GM19238 (cell line): ENCODE measurements at regions not wholly inside any gene's neighbourhood (a gene's known extent, or its start where the extent isn't known, plus 50 kb on each side); places are given as distances from the start of the nearest gene placed in this dataset.

ENCODE experiments used
- DNase-seq: peaks from one replicate; pipeline ENCODE4 v3.0.0; 2011; ENCODE audit warnings: low spot score; ENCODE audit not compliant: insufficient read length

DNA sequence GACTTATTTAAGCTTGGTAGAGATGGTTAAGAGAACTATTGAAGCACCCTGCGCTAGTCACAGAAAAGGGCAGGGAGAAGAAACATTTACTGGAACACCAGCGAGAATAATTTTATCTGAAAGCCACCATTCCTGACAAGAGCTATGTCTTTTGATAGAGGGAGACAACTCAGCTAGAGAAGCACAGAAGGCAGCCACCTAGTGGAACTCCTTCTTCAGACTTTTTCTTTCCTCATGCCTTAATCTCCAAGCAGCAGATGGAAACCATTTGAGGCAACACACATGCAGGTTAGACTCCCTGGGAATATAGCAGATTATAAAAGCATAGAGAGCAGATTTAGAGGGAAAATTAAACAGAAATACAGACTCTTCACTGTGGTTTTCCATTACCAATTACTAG is 813.4 kb downstream of the SLITRK6 start:
- DNase-seq = no peak

- no peak for DNase-seq
Measured at GRCh38 chr13:84983321-84983720, 815.9 kb downstream of the SLITRK6 start.

DNA sequence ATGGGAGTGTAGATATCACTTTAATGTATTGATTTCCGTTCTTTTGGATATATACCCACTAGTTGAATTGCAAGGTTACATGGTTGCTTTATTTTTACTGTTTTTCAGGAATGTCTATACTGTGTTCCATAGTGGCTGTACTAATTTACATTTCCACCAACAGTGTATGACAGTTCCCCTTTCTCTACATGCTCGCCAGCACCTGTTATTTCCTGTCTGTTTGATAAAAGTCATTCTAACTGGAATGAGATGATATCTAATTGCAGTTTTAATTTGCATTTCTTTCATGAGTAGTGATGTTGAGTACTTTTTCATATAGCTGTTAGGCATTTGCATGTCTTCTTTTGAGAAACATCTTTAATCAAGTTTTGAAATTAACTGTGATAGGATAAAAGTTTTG is 818.6 kb downstream of the SLITRK6 start:
- DNase-seq = no peak

DNA sequence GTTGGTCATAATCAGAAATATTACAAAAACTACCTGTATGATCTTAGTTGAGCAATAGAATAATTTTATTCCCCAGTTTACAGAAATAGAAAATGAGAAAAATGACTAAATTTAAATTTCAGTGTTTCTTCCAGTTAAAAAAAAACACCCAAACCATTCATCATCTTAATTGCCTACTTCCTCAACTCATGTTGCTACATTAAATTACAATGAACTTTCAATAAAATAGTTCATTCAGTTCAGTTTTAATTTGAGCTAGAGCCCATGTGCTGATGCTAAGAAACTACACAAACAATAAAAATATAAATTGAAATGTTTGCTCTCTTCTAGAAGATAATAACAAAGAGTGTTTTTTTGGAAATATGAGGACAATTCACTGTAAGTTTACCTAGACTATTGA is 820.4 kb downstream of the SLITRK6 start:
- no peak for DNase-seq

- no peak for DNase-seq
Measured at GRCh38 chr13:84973661-84974060, 825.6 kb downstream of the SLITRK6 start.

DNA sequence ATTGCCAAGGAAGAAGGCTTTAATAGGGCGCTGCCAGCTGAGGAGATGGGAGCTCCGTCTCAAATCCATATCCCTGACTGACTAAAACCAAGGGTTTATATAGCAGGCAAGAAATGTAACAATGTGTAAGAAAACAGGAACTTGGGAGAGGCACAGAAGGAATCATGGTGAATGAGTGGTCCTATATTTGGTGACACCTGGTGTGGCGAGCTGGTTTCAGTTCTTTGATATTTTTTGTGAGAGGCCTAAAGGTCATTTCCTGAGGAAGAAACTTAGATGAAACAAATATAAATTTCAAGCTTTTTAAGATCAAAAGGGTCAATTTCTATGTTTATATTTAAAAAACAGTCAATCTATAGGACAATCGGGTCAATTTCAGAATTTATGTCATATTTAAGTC is 826.3 kb downstream of the SLITRK6 start:
- no peak for DNase-seq

DNA sequence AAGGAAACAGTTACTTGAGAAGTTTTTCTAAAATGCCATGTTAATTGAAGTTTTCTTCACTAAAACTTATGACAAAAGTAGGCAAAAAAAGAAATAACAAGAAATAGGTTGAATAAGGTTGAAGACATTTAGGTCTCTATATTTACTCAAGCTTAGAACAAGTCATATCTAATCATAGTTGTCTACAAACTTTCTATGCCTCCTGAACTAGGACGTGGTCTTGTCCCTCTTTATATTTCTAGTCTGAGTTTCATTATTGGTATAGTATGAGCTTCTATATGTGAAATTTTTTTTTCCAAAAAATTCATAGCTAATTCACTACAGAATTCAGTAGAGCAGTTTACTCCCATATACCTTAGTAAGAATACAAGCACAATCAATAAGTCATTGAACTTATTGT is 836.4 kb downstream of the SLITRK6 start:
- no peak for DNase-seq

DNA sequence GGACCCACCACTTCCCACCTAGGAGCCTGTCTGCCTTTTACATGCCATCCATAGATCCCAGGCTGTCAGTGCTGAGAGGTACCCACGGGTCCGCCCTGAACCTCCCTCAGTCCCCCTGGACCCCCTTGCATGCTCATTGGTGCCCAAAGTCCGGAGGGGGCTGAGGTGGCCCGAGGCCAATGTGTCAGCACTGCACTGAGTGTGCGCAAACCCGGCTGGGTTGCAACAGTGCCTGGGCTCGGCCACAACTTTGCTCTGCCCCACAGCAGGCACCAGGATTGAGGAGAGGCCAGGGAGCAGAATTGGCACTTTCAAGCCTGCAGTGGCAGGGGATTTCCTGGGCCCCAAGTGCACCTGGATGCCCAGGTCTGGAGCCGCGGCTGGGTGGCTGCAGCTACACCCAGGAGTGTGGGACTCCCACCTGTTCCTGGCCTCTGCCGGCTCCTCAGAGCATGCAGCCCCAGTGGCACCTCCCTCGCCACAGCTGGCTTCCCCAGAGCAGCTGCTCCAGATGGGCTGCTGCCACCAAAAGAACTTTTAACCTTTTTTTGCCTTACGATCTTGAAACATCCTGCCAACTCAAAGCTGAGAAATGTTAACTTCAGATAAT is 837.0 kb downstream of the SLITRK6 start:
- DNase-seq = no peak

DNA sequence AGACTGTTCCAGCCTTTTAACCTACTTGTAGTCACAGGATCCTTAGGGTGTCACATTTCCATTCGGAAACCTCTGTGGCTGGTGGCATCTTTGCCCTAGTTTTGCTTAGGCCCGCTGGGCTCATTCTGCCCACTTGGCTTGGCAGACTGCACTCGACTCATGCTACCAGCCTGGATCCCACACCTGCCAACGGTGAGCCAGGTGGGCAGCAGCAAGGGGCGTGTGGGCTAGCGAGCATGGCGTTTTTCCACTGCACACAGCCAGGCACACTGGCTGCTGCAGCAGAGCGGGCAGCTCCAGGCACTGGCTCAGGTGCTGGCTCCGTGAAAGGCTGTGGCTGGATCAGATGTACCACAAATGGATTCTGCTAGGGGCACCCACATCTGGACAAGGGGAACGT is 838.2 kb downstream of the SLITRK6 start:
- no peak for DNase-seq

GRCh38 chr13:84959818-84960217 is 839.4 kb downstream of the SLITRK6 start:
- DNase-seq = no peak

- DNase-seq = no peak
Measured at GRCh38 chr13:84954636-84955035, 844.6 kb downstream of the SLITRK6 start.

DNA sequence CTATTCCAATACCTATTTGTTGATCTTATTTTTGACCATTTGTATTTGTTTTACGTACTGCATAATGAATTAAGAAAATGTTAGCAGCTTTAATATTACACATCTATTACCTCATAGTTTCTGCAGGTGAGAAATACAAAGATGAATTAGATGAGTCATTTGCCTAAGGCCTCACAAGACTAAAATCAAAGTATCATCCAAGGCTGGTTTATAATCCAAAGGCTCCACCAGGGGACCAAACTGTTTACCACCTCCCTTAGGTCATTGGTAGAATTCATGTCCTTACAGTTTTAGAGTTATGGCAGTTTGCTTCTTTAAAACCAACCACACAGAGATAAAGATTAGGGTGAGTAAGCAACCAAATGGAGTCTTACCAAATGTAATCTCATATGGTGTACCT is 848.1 kb downstream of the SLITRK6 start:
- no peak for DNase-seq

DNA sequence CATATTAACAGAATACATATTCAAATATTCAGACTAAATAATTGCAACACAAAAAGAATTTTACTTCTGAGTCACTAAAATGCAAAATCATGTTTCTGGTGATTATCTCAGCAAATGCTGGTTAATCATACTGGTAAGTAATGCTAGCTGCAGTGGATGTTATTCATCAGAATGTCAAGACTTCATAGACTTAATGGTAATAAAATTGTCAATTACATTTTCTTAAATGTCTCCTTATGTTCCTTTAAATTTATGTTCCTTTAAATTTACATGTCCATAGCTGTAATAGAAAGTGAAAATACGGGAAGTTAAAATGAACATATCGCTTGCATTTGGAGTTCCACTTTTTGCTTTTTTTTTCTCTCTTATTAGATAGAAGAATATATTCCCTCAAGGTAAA is 853.0 kb downstream of the SLITRK6 start:
- no peak for DNase-seq

- no peak for DNase-seq
Measured at GRCh38 chr13:84940798-84941197, 858.4 kb downstream of the SLITRK6 start.

- DNase-seq = no peak
Measured at GRCh38 chr13:84940167-84940566, 859.1 kb downstream of the SLITRK6 start.

GRCh38 chr13:84934911-84935310 is 864.3 kb downstream of the SLITRK6 start:
- no peak for DNase-seq

DNA sequence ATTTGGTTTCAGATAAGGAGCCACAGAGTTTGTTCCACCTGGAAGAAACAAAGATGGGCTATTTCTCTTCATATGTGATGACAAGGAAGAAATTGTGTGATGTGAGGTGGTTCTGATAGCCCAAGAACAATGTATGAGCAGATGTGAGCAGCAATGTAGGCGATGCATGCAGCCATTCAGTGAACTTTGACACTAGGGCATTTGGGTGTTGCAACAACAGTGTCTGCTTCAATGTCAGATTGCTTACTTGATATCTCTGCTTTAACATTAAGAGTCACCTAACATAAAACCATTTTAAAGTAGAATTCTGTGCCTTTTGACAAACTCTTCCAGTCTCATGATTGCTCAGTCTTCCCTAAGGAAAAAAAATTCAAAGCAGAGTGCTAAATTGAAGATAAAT is 865.4 kb downstream of the SLITRK6 start:
- DNase-seq = no peak

DNA sequence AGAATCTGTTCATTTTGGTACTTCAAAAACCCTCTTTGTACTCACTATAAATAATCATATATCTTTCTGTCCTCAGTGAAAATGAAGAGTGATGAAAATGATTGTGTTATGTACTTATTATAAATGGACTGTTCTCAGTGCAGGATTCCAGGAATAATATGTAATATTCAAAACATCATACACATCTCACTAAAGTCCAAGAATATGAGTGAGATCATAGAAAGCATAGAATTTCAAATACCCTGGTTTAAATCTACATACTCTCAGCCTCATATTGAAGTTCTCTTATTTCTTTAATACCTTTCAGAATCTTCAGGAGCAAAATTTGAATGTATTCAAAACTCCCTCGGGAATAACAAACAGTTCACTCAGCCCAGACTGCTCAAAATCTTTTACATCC is 868.0 kb downstream of the SLITRK6 start:
- DNase-seq = no peak

DNA sequence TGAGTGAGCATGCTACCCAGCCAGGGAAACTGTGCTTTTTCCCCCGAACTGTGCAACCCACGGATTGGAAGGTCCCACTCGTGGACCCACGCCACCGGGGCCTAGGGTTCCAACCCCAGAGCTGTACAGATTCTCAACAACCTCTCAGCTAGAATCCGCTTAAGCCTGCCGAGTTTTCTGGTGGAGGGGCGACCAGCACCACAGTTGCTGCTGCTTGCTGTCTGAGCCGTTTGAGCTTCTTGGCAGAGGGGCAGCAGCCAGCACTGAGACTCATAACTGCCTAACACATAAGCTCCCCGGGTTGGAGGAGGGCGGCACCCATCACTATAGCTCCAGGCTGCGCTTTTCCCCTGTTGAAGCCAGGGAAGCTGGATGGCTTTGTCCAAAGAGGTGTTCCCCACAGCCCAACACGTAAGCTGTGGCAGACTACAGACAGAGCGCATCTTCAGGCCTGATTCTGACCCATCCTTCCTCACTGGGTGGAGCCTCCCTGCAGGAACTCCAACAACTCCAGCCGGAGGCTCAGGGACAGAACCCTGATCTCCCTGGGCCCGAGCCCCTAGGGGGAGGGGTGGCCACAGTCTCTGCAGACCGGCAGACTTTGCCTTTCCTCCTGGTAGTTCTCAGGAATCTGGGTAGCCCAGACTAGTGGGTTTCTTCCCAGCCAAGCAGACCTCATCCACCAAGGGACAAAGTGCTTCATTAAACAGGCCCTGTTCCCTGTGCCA is 871.6 kb downstream of the SLITRK6 start:
- no peak for DNase-seq

DNA sequence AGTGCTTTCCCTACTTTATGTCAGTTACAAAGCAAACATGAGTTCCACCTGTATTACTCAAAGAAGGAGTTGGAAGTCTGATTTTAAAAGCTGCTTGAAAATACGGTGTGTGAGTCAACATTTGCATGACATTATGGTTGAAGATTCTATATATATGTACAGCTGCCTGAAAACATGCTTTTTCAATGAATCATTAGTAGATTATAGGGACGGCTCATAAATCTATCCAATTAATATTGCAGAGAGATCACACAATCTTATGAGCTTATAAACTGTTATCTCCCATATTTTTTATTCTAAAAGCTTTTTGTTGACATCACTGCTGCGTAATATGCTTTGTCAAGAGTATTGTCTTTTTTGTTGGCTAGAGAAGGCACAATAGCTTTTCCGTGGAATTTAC is 873.8 kb downstream of the SLITRK6 start:
- no peak for DNase-seq

DNA sequence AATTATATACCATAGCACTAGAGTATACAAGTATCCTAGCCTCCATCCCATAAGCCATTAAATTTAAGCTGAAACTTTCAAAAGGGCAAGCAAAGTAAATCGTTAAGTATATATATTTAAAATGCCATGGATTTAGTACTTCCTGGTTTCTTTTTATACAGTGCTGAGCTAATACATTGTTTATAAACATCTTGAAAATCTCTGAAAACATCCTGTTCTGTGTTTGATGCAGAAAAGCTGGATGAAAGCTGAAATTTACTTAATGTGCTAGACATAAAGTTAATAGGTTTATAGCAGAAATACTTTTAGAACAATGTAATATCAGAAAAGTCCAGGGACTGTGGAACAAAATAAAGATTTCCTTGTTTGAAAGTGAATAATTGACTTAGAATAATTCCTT is 875.4 kb downstream of the SLITRK6 start:
- no peak for DNase-seq

DNA sequence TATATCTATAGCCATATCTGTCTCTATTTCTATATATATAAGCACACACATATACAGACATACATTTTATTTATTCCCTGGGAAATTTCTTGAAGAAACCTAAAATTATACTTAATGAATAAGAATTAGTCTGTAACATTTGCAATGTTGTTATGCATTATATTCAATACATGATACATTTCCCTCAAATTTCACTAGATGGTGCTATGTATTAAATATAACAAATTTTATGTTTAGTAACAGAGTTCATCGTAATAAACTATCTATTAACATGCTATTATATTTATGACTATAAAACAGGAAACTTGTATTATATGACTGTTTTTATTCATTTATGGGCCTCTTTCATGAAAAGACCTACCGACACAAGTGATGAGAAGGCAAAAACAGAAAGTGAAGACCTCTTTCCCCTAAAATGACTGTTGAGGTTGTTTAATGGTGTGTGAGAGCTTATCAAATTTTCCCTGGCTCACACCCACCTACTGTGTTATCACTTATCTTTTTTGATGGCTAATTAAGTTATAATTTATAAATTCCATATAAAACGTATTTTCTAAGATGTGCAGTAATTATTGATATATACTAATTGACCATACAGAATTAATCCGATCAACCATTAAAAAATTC is 881.9 kb downstream of the SLITRK6 start:
- DNase-seq = no peak

DNA sequence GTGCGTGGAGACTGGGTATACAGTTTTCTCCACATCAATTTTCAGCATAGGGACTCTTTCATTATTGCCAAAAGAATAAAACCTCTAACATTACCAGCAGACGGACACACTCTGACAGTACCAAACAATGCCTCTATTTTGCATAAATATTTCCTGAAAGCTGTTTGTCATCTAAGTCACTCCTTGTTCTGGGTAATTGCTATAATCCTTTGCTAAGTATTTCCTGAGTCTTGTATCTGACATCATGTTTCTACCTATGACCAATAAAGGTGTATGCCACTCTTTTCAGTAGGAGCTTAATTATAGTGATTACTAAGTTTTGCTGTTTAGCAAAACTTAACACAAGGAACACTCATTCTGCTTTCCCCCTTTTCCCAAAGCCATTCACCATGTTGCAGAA is 886.5 kb downstream of the SLITRK6 start:
- DNase-seq = no peak
